B cell (primary cell): ENCODE measurements at regions not wholly inside any gene's neighbourhood (a gene's known extent, or its start where the extent isn't known, plus 50 kb on each side); places are given as distances from the start of the nearest gene placed in this dataset.

Experiments used
- EZH2 ChIP-seq: IDR thresholded peaks from 2 replicates; pipeline ENCODE4 v1.6.1; 2012; ENCODE audit warnings: borderline replicate concordance, low read depth, mild to moderate bottlenecking, moderate library complexity, low read length; ENCODE audit not compliant: insufficient read depth, poor library complexity, severe bottlenecking
- TF ChIP-seq, protein P1 (sequence below): fragments of 200-600 bp; IDR thresholded peaks from one replicate; pipeline ENCODE4 v1.8.0; 2022; ENCODE audit warnings: antibody characterized with exemption, mild to moderate bottlenecking

DNA sequence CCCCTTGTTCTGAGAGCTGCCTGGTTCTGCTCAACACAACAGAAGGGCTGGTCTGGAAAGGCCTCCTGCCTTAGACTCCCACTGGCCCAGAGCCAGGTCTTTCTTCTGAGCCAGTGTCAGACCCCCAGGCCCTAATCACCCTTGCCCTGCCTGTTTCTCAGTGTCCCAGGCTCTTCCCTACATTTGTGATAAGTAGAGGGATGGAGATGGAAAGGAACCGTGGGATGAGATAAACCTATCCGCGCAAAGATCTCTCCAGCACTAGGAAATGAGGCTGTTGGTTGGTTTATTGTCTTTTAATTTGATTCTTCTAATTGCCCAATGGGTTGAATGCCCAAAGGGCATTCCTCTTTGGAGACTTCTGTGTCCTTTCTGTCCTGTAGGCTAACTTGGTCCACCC, 470.0 kb downstream of the TSHZ3 start:
- TF ChIP-seq, protein P1, sequence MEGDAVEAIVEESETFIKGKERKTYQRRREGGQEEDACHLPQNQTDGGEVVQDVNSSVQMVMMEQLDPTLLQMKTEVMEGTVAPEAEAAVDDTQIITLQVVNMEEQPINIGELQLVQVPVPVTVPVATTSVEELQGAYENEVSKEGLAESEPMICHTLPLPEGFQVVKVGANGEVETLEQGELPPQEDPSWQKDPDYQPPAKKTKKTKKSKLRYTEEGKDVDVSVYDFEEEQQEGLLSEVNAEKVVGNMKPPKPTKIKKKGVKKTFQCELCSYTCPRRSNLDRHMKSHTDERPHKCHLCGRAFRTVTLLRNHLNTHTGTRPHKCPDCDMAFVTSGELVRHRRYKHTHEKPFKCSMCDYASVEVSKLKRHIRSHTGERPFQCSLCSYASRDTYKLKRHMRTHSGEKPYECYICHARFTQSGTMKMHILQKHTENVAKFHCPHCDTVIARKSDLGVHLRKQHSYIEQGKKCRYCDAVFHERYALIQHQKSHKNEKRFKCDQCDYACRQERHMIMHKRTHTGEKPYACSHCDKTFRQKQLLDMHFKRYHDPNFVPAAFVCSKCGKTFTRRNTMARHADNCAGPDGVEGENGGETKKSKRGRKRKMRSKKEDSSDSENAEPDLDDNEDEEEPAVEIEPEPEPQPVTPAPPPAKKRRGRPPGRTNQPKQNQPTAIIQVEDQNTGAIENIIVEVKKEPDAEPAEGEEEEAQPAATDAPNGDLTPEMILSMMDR = no peak
- TF ChIP-seq EZH2 = no peak
